Thymus (tissue), 11 donors: ENCODE measurements at regions not wholly inside any gene's neighbourhood (a gene's known extent, or its start where the extent isn't known, plus 50 kb on each side); places are given as distances from the start of the nearest gene placed in this dataset.

ENCODE experiments used
- DNase-seq, 9 donors: peaks; one replicate each; pipeline ENCODE4 v3.0.0-alpha.2; 2013; ENCODE audit warnings: low spot score in 9 of 9, low read depth in 6 of 9, missing footprints in 1 of 9
- H3K27ac ChIP-seq, 2 donors: one replicate each; pipeline ENCODE4 v1.5.1; 2013; ENCODE audit warnings: control low read depth in 1 of 2, low read depth in 1 of 2, low read length in 1 of 2, mild to moderate bottlenecking in 1 of 2, moderate library complexity in 1 of 2
- H3K27me3 ChIP-seq, 2 donors: one replicate each; pipeline ENCODE4 v1.5.1; 2013; ENCODE audit warnings: low read length in 1 of 2; ENCODE audit not compliant: control insufficient read depth in 2 of 2, insufficient read depth in 1 of 2
- H3K36me3 ChIP-seq, 2 donors: one replicate each; pipeline ENCODE4 v1.5.1; 2013; ENCODE audit warnings: low read length in 1 of 2, mild to moderate bottlenecking in 1 of 2, moderate library complexity in 1 of 2; ENCODE audit not compliant: control insufficient read depth in 2 of 2, insufficient read depth in 2 of 2
- H3K4me1 ChIP-seq, 2 donors: one replicate each; pipeline ENCODE4 v1.5.1; 2013; ENCODE audit warnings: low read length in 2 of 2; ENCODE audit not compliant: control insufficient read depth in 2 of 2, insufficient read depth in 2 of 2
- H3K4me3 ChIP-seq, 2 donors: one replicate each; pipeline ENCODE4 v1.5.1; 2013; ENCODE audit warnings: low read length in 2 of 2, control low read depth in 1 of 2, mild to moderate bottlenecking in 1 of 2
- H3K9me3 ChIP-seq, 2 donors: one replicate each; pipeline ENCODE4 v1.5.1; 2013; ENCODE audit warnings: low read length in 1 of 2, mild to moderate bottlenecking in 1 of 2; ENCODE audit not compliant: control insufficient read depth in 2 of 2, insufficient read depth in 1 of 2
- WGBS: extraction: QIAGEN DNeasy Blood & Tissue Kit; methylation state at CpG from one replicate; pipeline ENCODE4 v1.1.7; 2013; 5-methylcytosine and 5-hydroxymethylcytosine counted together
- donor health status: healthy.

GRCh38 chr4:124610211-124610610 is 102.3 kb downstream of the ANKRD50 start:
- no peaks in the 10 kb centered on the region for H3K27me3 ChIP-seq
- H3K9me3 ChIP-seq: no peaks in the 10 kb centered on the region
- no peak overlapping the region for H3K4me3 ChIP-seq
- no peak overlapping the region for H3K27ac ChIP-seq
- no peak for DNase-seq
- H3K4me1 ChIP-seq: no peaks in the 10 kb centered on the region
- 79% methylated on average over 2 of the region's 2 CpGs for WGBS
- no peaks in the 10 kb centered on the region for H3K36me3 ChIP-seq
